NCI-H1417 (cell line): ENCODE measurements at regions not wholly inside any gene's neighbourhood (a gene's known extent, or its start where the extent isn't known, plus 50 kb on each side); places are given as distances from the start of the nearest gene placed in this dataset.
"Not testable (repeated sequence)": the region's sequence is repeated elsewhere in the genome, so short reads cannot be mapped to it uniquely, and the experiment has no call there.

ENCODE experiments used
- DNase-seq, 3 experiments: peaks; one replicate each; lab custom pipeline; 2025; lab: John Stamatoyannopoulos, UW

GRCh38 chr1:98119796-98120195 is 199.0 kb upstream of the DPYD start:
- DNase-seq, result peak in 1 of 3 experiments; percentile 33

DNA sequence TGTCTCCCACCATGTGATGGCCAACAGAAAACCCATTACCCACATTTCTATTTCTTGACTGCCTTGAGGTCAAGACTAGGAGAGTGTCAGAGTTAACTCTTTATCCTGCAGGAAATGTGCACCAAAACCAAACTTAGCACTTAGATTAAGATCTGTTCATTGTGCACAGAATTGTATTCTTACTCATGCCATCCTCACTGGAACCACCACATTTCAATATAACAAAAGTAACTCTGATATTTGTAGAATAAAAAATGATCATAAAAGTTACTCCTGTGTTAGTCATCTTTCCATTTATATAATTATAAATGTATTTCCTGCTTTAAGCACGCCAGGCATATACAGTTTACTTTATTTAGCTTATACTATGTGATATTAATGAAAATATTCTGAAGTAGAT is 193.0 kb upstream of the DPYD start:
- no peak for DNase-seq

DNA sequence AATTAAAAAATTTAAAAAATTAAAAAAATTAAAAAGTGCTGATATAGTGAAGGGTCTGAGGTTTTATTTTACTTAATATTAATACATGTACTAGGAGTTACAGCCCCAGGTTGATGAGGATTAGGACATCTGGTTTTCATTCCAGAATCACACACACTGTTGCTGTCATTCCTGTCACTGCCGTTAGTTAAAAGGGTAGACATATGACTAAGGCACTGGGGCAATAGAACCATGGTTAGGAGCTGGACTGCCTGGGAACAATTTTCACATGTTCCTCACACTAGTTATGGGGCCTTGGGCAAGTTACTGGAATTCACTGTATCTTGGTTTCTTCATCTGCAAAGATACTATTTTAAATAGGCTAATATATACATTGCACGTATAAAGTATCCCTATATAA is 191.8 kb upstream of the DPYD start:
- no peak for DNase-seq

DNA sequence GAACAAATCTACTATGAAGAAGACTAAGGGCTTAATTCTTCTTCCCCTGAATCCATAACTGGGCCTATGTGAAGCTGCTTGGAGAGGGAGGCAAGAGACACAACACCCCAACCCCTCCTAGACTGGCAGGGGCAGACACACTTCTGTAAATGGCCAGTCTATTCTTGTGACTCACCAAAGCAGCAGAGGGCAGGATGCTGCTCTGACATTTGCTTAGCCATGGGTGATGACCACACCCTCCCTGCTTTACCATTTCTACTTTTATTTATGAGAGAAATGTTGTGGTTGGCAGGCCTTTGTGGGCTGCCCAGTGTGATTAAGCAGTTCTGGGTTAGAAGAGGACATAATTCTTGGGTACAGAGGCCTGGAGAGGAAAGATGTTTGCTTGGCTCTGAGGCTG is 189.8 kb upstream of the DPYD start:
- no peak for DNase-seq

- not testable (repeated sequence) for DNase-seq
These were observed 187.5 kb upstream of the DPYD start for GRCh38 chr1:98108378-98108777.

DNA sequence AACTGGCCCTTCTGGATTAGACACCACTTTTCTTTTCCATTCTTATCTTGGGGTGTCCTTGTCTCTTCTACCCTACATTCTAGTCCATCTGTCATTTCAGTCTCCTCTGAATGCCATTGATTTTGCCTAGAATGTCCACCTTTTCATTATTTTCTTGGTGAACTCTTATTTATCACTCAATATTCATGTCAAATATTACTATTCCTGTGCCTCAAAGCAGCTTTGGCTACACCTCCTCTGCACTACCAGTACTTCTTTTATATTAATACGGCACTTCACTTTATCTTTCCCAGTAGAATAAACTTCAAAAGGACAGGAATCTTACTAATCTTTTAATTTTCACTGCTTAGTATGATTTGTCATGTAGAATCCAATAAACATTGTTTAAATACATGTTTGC is 186.4 kb upstream of the DPYD start:
- DNase-seq, result no peak

DNA sequence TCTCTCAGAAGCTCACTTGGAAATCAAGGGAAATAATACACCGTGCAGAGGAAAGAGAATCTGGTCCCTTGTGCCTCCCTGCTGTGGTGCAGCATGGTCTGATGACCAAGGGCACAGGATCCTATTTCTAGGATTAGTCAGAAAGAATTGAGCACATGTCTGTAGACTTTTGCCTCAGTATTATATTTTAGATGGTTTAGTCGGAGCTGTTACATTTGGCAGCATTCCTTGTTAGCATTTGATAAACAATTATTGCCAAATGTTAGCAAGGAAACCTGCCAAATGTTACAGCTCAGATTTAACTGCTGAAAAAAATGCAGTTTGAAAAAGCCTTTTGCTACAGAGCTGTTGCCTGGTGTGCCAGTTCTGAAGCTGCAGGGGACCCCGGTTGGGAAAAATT is 183.5 kb upstream of the DPYD start:
- no peak for DNase-seq

DNA sequence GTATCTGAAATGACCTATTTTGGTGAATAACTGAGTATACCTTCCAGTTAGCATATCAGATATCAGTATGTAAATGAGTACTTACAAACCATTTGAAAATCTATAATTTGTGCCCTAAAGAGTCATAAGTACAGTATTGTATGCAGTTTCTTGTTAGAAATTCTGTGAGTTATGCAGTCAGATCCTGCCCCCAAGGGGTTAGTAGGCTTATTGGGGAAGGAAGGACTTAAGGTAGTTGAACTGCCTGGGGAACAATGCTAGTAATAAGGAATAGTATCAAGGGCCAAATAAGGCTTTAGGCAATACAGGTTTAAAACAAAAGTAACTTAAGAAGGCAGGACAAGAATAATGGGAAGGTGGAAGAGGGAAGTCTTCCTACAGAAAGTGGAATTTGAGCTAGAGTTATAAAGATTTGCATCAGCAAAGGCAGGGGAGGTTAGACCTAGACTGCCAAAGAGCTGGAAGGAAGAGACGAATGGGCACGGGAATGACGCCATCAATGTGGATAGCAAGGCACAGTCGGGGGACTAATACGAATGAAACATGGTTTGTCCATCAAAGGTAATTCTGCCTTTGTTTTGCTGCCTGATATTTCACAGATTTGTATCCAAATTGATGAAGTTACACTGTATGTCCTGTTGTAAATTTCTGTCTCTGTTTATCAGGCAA is 182.9 kb upstream of the DPYD start:
- DNase-seq, result no peak

- no peak for DNase-seq
These were observed 181.7 kb upstream of the DPYD start for GRCh38 chr1:98102345-98103030.

GRCh38 chr1:98101364-98101763 is 180.5 kb upstream of the DPYD start:
- DNase-seq, result no peak

DNA sequence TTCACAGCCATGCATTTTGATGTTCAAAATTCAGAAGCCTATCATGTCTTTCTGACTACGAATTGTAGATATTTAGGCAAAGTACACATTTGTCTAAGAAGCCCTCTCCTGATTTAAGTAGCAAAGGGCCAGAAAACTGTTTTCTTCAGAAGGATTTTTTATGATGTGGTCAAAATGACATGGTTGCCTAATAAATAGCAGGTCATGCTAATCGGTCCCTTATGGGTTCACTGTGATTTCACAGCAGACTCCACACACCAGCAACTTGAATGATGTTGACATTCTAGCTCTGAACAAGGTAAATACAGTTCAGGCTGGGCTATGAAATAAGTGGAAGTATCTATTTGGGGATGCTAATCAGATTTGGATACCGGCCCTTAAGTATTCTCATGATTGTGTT is 178.7 kb upstream of the DPYD start:
- no peak for DNase-seq

- no peak for DNase-seq
These were observed 177.6 kb upstream of the DPYD start for GRCh38 chr1:98098473-98098872.

DNA sequence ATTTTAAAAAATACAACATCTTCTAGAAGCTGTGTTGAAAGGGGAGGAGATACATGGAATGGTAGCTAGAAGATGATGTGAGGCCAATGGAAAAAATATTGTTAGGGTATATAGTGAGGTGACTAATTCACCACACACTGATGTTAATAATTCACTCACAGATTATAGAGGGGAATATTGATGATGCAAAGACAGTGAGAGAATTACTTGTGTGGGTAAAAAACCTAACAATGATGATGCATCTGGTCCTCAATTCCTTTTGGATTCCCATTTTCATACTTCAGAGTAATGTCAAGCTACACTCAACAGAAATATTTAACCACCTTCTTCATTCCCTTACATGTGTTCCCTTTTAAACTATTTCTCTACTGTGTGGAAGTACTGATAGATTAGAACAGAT is 169.5 kb upstream of the DPYD start:
- DNase-seq, result no peak

DNA sequence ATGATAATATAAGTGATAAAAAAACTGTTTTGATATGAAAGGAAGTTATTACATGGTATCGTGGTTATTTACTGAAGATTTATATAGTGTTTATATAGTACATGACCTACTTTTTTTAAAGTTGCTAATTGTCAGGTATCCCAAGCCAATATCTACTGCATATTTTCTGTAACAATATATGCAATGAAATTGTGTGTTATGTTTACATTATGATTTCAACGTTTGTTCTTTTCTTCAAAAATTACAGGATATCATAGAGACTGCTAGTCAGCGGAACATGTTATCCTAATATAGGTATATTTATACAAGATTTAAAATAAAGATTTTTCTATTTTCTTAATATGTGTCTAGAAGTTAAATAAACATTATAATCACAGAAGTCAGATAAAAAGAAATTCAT is 167.5 kb upstream of the DPYD start:
- DNase-seq, result no peak

DNA sequence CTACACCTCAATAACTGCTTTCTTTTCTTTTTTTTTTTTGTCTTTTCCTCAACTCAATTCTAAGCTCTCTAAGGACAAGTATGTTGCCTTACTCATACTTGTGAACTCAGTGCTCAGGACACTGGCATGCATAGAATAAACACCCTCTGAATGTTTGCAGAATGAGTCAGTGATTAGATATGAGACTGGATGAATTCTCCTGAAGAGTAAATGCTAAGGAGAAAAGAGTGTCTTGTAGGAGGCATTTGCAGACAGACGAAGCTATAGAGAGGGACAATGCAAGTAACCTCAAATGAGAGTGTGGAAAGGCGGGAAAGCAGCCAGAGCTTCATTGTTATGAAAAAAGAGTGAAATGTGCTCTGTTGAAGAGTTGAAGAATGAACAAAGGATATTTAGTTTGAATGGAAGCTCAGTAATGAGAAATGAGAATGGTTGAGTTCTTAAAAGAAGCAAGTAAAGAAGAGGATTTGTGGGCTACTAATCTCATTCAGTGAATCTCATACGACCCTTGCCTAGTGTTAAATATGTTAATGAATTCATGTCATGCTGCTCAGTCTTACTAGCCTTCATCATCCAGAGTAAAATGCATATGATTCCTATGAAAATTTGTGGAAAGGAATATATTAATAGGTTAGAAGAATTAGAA is 166.1 kb upstream of the DPYD start:
- no peak for DNase-seq

DNA sequence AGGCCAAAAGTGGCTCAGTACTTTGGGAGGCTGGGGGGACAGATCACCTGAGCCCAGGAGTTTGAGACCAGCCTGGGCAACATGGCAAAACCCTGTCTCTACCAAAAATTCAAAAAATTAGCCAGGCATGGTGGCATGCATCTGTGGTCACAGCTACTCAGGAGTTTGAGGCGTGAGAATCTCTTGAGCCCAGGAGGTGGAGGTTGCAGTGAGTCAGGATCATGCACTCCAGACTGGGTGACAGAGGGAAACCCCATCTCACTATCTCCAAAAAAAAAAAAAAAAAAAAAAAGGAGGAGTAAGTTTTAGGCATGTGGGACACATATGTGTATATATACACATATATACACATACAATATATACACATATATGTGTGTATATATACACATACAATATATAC is 165.3 kb upstream of the DPYD start:
- no peak for DNase-seq

DNA sequence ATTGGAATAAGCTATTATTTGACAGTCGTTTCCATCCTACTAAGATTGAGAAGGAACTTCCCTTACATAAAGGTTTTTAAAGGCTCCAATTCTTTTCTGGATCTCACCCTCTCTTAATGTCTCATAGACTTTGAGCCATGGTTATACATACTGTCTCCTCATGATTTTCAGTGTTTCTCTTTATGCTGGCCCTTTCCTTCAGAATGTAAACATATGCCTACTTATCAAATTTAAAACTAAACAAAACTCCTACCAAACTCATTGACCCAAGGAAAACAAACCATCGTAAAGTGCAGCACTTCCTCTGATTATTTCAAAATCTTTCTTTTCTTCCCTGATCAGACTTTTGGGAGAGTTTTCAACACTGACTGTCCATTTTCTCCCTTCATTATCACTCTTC is 163.4 kb upstream of the DPYD start:
- no peak for DNase-seq

GRCh38 chr1:98081944-98082343 is 161.1 kb upstream of the DPYD start:
- no peak for DNase-seq

- DNase-seq, result no peak
These were observed 157.8 kb upstream of the DPYD start for GRCh38 chr1:98078596-98078995.

- no peak for DNase-seq
These were observed 156.9 kb upstream of the DPYD start for GRCh38 chr1:98077691-98078090.

DNA sequence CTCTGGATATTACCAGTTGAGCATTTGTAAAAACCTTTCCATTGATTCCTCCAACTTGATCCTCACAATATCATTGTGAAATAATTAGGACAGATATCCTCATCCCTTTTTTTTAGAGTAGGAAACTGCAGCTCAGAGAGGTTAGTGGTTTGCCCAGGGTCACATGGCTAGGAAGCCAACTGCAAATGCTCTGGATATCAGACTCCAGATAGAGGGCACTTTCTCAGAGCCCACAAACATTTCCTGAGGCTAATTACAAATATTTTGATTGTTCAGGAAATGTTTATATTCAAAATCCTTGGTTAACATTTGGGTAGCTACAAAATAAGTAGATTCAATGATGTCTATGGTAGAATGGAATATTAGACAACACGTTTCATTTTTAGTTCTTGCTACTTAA is 154.8 kb upstream of the DPYD start:
- DNase-seq, result no peak

GRCh38 chr1:98073823-98074222 is 153.0 kb upstream of the DPYD start:
- no peak for DNase-seq

- DNase-seq, result no peak
These were observed 152.3 kb upstream of the DPYD start for GRCh38 chr1:98073106-98073505.

DNA sequence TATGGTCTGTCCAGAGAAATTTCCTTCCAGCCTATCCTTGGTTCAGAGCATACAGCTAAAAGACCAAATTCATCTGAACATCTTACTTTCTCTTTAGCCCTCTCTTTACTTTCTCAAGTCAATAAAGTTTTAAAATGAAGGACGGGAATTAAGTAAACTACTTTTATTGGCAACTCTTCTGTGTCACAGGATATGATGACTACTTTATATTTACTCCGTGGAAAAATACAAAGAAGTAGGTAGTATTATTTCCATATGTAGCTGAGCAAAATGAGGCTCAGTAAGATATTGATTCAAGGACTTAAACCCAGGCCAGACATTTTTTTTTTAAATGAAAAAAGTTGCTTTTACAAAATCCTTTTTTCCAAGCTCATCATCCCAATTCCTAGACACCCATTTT is 151.2 kb upstream of the DPYD start:
- DNase-seq, result no peak
